ENCODE measurements at regions not wholly inside any gene's neighbourhood (a gene's known extent, or its start where the extent isn't known, plus 50 kb on each side); places are given as distances from the start of the nearest gene placed in this dataset.

DNA sequence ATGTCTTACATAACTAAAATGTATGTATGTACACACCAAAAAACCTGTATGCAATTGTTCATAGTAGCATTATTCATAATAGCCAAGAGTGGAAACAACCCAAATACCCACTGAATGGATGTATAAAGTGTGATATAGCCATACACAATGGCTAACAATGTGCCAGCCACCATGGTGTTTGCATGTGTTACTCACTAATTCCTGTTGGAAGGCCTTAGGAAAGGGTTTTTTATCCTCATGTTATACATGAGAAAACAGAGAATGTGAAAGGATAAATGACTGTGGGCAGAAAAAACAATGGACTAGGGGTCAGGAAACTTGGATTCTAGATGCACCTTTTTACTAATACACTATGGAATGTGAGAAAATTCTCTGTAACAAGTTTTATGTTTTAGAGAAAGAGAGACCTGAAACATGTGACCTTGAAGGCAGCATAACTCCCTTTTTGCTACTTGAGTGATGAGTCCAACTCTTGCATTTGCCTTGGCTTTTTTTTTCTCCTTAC is 55.7 kb downstream of the TIGD2 start:
- intact Hi-C loops (cut with micrococcal nuclease): no loop called here
- BruUV-seq (replicated peaks): no TSS peak
- H3K4me2 ChIP-seq (ENCODE audit: low read depth, low read length): no peak overlapping the region
- H2AK5ac ChIP-seq (ENCODE audit: low read depth, low read length): no peak overlapping the region
- no peak overlapping the region for H2BK120ac ChIP-seq (ENCODE audit: low read depth, low read length)
- no peak overlapping the region for H3K4me3 ChIP-seq (ENCODE audit: insufficient read depth, low read depth, low read length)
- no peaks in the 10 kb centered on the region for H4K20me1 ChIP-seq (ENCODE audit: insufficient read depth, low read length)
- dilution Hi-C loops (cut with HindIII; ENCODE audit: low sequenced_read_pairs, unreplicated experiment): no loop called here
- no peaks in the 10 kb centered on the region for H3K9me1 ChIP-seq (ENCODE audit: insufficient read depth, low read length)
- no peaks in the 10 kb centered on the region for H3K36me3 ChIP-seq (ENCODE audit: control insufficient read depth, insufficient read depth, low read length)
- H2AFZ ChIP-seq (replicated peaks; ENCODE audit: low read length, poor library complexity): no peak overlapping the region
- H3K56ac ChIP-seq (ENCODE audit: extremely low read depth, insufficient read depth, low read length): no peak overlapping the region
- in situ Hi-C loops (cut with MboI; ENCODE audit: low sequenced_read_pairs): no loop called here
- DNase-seq: no peak
- CTCF ChIA-PET: no interaction called here
- no peak overlapping the region for H3K4ac ChIP-seq (ENCODE audit: low read depth, low read length)
- H4K5ac ChIP-seq (ENCODE audit: low read depth, low read length): no peak overlapping the region
- no peak overlapping the region for H3K23ac ChIP-seq (ENCODE audit: low read depth, low read length)
- no peak overlapping the region for H2BK5ac ChIP-seq (ENCODE audit: low read depth, low read length, poor library complexity, severe bottlenecking)
- no peak overlapping the region for H3K27ac ChIP-seq (ENCODE audit: insufficient read depth, low read length)
- H2BK20ac ChIP-seq (ENCODE audit: low read depth, low read length): no peak overlapping the region
- H3K79me1 ChIP-seq (ENCODE audit: low read depth in 1 of 2, low read length in 2 of 2): no peaks in the 10 kb centered on the region
- no peak overlapping the region for H4K91ac ChIP-seq (ENCODE audit: insufficient read depth, low read depth, low read length)
- TF ChIP-seq CHD1 (IDR thresholded peaks at IDR 0.05; ENCODE audit: low read depth, low read length) (no peak), MXI1 (IDR thresholded peaks at IDR 0.05; ENCODE audit: borderline replicate concordance, low read depth, low read length) (no peak), MAFK (IDR thresholded peaks at IDR 0.05; ENCODE audit: low read depth, low read length) (no peak)
- TF ChIP-seq, protein P1, sequence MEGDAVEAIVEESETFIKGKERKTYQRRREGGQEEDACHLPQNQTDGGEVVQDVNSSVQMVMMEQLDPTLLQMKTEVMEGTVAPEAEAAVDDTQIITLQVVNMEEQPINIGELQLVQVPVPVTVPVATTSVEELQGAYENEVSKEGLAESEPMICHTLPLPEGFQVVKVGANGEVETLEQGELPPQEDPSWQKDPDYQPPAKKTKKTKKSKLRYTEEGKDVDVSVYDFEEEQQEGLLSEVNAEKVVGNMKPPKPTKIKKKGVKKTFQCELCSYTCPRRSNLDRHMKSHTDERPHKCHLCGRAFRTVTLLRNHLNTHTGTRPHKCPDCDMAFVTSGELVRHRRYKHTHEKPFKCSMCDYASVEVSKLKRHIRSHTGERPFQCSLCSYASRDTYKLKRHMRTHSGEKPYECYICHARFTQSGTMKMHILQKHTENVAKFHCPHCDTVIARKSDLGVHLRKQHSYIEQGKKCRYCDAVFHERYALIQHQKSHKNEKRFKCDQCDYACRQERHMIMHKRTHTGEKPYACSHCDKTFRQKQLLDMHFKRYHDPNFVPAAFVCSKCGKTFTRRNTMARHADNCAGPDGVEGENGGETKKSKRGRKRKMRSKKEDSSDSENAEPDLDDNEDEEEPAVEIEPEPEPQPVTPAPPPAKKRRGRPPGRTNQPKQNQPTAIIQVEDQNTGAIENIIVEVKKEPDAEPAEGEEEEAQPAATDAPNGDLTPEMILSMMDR (conservative IDR thresholded peaks at IDR 0.05; ENCODE audit: low read depth, low read length): no peak
- TF ChIP-seq, protein P2, sequence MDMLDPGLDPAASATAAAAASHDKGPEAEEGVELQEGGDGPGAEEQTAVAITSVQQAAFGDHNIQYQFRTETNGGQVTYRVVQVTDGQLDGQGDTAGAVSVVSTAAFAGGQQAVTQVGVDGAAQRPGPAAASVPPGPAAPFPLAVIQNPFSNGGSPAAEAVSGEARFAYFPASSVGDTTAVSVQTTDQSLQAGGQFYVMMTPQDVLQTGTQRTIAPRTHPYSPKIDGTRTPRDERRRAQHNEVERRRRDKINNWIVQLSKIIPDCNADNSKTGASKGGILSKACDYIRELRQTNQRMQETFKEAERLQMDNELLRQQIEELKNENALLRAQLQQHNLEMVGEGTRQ (IDR thresholded peaks at IDR 0.05; ENCODE audit: low read depth, low read length): no peak
- peaks cover 2% of the 10 kb centered on the region for H3K27me3 ChIP-seq (ENCODE audit: control insufficient read depth, insufficient read depth, low read length)
- no peak overlapping the region for H3K14ac ChIP-seq (replicated peaks; ENCODE audit: low read depth, low read length)
- H3K4me1 ChIP-seq (ENCODE audit: control insufficient read depth, insufficient read depth, low read length): no peaks in the 10 kb centered on the region
- H3K9me3 ChIP-seq (ENCODE audit: control insufficient read depth, insufficient read depth, low read length): no peaks in the 10 kb centered on the region
- no peak overlapping the region for H2AK9ac ChIP-seq (replicated peaks; ENCODE audit: low read depth, low read length, poor library complexity)
- H2BK15ac ChIP-seq (ENCODE audit: low read depth, low read length): no peak overlapping the region
- no peak overlapping the region for H3K18ac ChIP-seq (ENCODE audit: low read depth, low read length)
- no peak overlapping the region for H3K9ac ChIP-seq (ENCODE audit: low read depth, low read length)
- POLR2A ChIA-PET (ENCODE audit: unreplicated experiment): no interaction called here
- no peak for ATAC-seq (ENCODE audit: low read depth)
- no peak overlapping the region for H4K8ac ChIP-seq (ENCODE audit: low read depth in 2 of 2, low read length in 2 of 2)
